ENCODE measurements at regions not wholly inside any gene's neighbourhood (a gene's known extent, or its start where the extent isn't known, plus 50 kb on each side); places are given as distances from the start of the nearest gene placed in this dataset.

- ChIA-PET CTCF (no interaction called here), POLR2A (interaction anchor here (1.0 kb wide), 1 partner anchor 30 kb away, joined by 3 read pairs; no protein-coding TSS in a partner anchor)
- DNase-seq (ENCODE audit: extremely low spot score) = no peak
- TF ChIP-seq SP1 (IDR thresholded peaks at IDR 0.05) = no peak
- TF ChIP-seq ARNT (IDR thresholded peaks at IDR 0.05) = no peak
- TF ChIP-seq LEF1 (IDR thresholded peaks at IDR 0.05; ENCODE audit: borderline replicate concordance) = no peak
- TF ChIP-seq ZNF384 (IDR thresholded peaks at IDR 0.05) = no peak
- no peak for TF ChIP-seq FOXM1 (IDR thresholded peaks at IDR 0.05; ENCODE audit: borderline replicate concordance)
- no peak for TF ChIP-seq L3MBTL2 (conservative IDR thresholded peaks at IDR 0.05)
- TF ChIP-seq SUZ12 (IDR thresholded peaks at IDR 0.05) = no peak
- no peak for TF ChIP-seq CTBP1 (IDR thresholded peaks at IDR 0.05; ENCODE audit: borderline replicate concordance)
- no peak for TF ChIP-seq BHLHE40 (IDR thresholded peaks at IDR 0.05; ENCODE audit: borderline replicate concordance)
Measured at GRCh38 chr1:228852024-228852423, 116.7 kb downstream of the RHOU start.

DNA sequence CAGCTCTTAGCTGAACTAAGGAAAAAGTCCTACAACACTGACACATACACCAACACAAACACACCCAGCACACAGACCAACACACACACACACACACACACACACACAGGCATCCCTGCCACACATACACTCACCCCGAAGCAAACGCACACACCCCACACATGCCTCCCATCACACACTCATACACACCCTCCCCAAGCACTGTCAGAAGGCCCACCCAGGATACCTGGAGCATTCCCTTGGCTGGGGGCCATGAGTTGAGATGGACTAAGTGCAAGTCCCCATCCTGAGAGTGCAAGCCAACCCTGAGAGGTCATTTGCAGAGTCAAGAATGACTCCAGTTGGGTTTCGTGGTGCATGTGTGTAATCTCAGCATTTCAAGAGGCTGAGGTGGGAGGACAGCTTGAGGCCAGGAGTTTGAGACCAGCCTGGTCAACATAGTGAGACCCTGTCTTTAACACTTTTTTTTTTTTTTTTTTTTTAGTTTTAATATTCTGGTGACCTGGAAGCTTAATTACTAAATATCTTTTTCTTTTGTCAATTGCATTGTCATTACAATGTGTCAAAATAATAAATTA is 117.3 kb downstream of the RHOU start:
- ChIA-PET CTCF (no interaction called here), POLR2A (no interaction called here)

GRCh38 chr1:228853191-228853590 is 117.9 kb downstream of the RHOU start:
- ChIA-PET POLR2A (no interaction called here), CTCF (no interaction called here)
- TF ChIP-seq FOXK2 (IDR thresholded peaks at IDR 0.05) = 0 out of 2 replicates have a peak, but pooled peaks have one; percentile 31
- no peak for TF ChIP-seq NFRKB (IDR thresholded peaks at IDR 0.05)
- no peak for DNase-seq (ENCODE audit: extremely low spot score)

More for the DNA sequence above, 117.3 kb downstream of the RHOU start:
- no peak for DNase-seq (ENCODE audit: extremely low spot score)
- TF ChIP-seq HDGF (IDR thresholded peaks at IDR 0.05; ENCODE audit: borderline replicate concordance) = no peak
- no peak for TF ChIP-seq BHLHE40 (IDR thresholded peaks at IDR 0.05; ENCODE audit: borderline replicate concordance)
- no peak for TF ChIP-seq CTBP1 (IDR thresholded peaks at IDR 0.05; ENCODE audit: borderline replicate concordance)
- no peak for TF ChIP-seq L3MBTL2 (conservative IDR thresholded peaks at IDR 0.05)
- no peak for TF ChIP-seq ZNF384 (IDR thresholded peaks at IDR 0.05)
- no peak for TF ChIP-seq PKNOX1 (IDR thresholded peaks at IDR 0.05)
- TF ChIP-seq FOXK2 (IDR thresholded peaks at IDR 0.05) = no peak

GRCh38 chr1:228853637-228854036 is 118.4 kb downstream of the RHOU start:
- CTCF ChIA-PET = no interaction called here
- TF ChIP-seq SUZ12 (IDR thresholded peaks at IDR 0.05) (no peak), ZNF384 (IDR thresholded peaks at IDR 0.05) (no peak), TARDBP (IDR thresholded peaks at IDR 0.05) (no peak), L3MBTL2 (conservative IDR thresholded peaks at IDR 0.05) (no peak), ARNT (IDR thresholded peaks at IDR 0.05) (no peak)
- DNase-seq (ENCODE audit: extremely low spot score) = no peak
- POLR2A ChIA-PET = no interaction called here

DNA sequence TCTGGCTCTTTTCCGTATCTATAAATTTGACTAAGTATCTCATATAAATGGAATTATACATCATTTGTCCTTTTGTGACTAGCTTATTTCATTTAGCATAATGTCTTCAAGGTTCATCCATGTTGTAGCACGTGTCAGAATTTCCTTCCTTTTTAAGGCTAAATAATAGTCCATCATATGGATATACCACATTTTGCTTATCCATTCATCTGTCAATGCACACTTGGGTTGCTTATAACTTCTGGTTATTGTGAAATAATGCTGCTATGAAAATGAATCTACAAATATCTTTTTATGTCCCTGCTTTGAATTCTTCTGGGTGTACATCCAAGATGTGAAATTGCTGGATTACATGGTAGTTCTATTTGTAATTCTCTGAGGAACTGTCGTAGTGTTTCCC is 119.6 kb downstream of the RHOU start:
- no peak for TF ChIP-seq NFRKB (IDR thresholded peaks at IDR 0.05)
- TF ChIP-seq SP1 (IDR thresholded peaks at IDR 0.05) = no peak
- TF ChIP-seq L3MBTL2 (conservative IDR thresholded peaks at IDR 0.05) = no peak
- TF ChIP-seq ZNF384 (IDR thresholded peaks at IDR 0.05) = no peak
- no peak for TF ChIP-seq FOXM1 (IDR thresholded peaks at IDR 0.05; ENCODE audit: borderline replicate concordance)
- no peak for TF ChIP-seq HDGF (IDR thresholded peaks at IDR 0.05; ENCODE audit: borderline replicate concordance)
- no peak for TF ChIP-seq FOXA1 (IDR thresholded peaks at IDR 0.05)
- TF ChIP-seq TARDBP (IDR thresholded peaks at IDR 0.05) = no peak
- no peak for TF ChIP-seq LEF1 (IDR thresholded peaks at IDR 0.05; ENCODE audit: borderline replicate concordance)
- no peak for TF ChIP-seq SUZ12 (IDR thresholded peaks at IDR 0.05)
- no peak for TF ChIP-seq CTBP1 (IDR thresholded peaks at IDR 0.05; ENCODE audit: borderline replicate concordance)
- TF ChIP-seq ARNT (IDR thresholded peaks at IDR 0.05) = no peak
- TF ChIP-seq BHLHE40 (IDR thresholded peaks at IDR 0.05; ENCODE audit: borderline replicate concordance) = no peak
- TF ChIP-seq ELF4 (IDR thresholded peaks at IDR 0.05) = no peak
- no peak for TF ChIP-seq PKNOX1 (IDR thresholded peaks at IDR 0.05)
- no peak for DNase-seq (ENCODE audit: extremely low spot score)
- POLR2A ChIA-PET = no interaction called here
- CTCF ChIA-PET = no interaction called here

DNA sequence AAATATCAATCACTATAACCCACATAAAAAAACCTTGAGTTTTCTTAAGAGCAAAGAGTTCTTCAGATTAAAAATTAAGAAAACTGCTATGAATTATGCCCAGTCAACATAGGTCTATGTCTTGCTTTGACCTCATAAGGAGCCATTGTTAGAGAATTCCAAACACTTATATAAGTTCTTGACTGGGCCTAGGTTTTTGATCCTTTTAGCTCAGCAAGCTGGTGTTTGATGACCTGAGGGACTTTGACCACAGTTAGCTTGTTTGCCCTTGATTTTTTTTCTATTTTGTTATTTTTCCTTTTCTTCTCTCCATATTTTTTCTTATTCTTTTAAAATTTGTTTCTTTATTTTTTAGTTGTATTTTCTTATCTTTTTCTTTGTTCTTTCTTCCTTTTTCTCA is 122.3 kb downstream of the RHOU start:
- TF ChIP-seq ZNF384 (IDR thresholded peaks at IDR 0.05) (no peak), TARDBP (IDR thresholded peaks at IDR 0.05) (no peak), L3MBTL2 (conservative IDR thresholded peaks at IDR 0.05) (no peak), SUZ12 (IDR thresholded peaks at IDR 0.05) (no peak), ELF4 (IDR thresholded peaks at IDR 0.05) (no peak), LEF1 (IDR thresholded peaks at IDR 0.05; ENCODE audit: borderline replicate concordance) (no peak), PKNOX1 (IDR thresholded peaks at IDR 0.05) (no peak), HDGF (IDR thresholded peaks at IDR 0.05; ENCODE audit: borderline replicate concordance) (no peak), ARNT (IDR thresholded peaks at IDR 0.05) (no peak), BHLHE40 (IDR thresholded peaks at IDR 0.05; ENCODE audit: borderline replicate concordance) (no peak), FOXA1 (IDR thresholded peaks at IDR 0.05) (no peak)
- ChIA-PET POLR2A (interaction anchor here (1.0 to 1.2 kb wide), 2 partner anchors 9 to 15 kb away, joined by 3 read pairs; no protein-coding TSS in a partner anchor), CTCF (interaction anchor here (1.0 kb wide), 1 partner anchor 122 kb away, joined by 3 read pairs; the partner anchor contains the start of gene RHOU)
- DNase-seq (ENCODE audit: extremely low spot score) = no peak
